ENCODE measurements at regions not wholly inside any gene's neighbourhood (a gene's known extent, or its start where the extent isn't known, plus 50 kb on each side); places are given as distances from the start of the nearest gene placed in this dataset.

DNA sequence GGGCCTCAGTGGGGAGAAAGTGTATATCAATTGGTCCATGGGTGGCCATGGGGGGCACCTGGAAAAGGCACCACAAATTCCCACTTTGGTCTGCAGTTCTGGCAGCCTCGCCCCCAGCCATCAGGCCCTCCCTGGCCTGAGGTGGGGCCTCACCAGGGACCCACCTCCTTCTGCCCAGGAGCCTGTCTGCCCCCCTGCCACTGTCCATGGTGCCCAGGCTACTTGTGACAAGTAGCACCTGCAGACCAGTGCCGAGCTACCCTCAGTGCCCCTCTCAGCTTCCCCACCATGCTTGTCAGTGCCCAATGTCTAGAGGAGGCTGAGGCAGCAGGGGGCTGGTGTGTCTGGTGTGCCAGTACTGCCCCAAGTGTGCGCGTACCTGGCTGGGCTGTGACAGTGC lies 87.1 kb upstream of the PAXBP1 start:
- no peak overlapping the region for H2BK15ac ChIP-seq (ENCODE audit: low read depth, low read length)
- H3K79me1 ChIP-seq (ENCODE audit: low read depth in 1 of 2, low read length in 2 of 2), result no peaks in the 10 kb centered on the region
- no peak overlapping the region for H2BK20ac ChIP-seq (ENCODE audit: low read depth, low read length)
- no TSS peak for BruUV-seq (replicated peaks)
- H3K4ac ChIP-seq (ENCODE audit: low read depth, low read length), result no peak overlapping the region
- POLR2A ChIA-PET (ENCODE audit: unreplicated experiment), result no interaction called here
- ATAC-seq (ENCODE audit: low read depth) (no peak), DNase-seq (no peak)
- no peaks in the 10 kb centered on the region for H3K4me1 ChIP-seq (ENCODE audit: control insufficient read depth, insufficient read depth, low read length)
- no peak overlapping the region for H2AFZ ChIP-seq (replicated peaks; ENCODE audit: low read length, poor library complexity)
- H3K27me3 ChIP-seq (ENCODE audit: control insufficient read depth, insufficient read depth, low read length), result no peaks in the 10 kb centered on the region; the same call in 1 of the 2 replicates
- H3K9me3 ChIP-seq (ENCODE audit: control insufficient read depth, insufficient read depth, low read length), result no peaks in the 10 kb centered on the region; the same call in 1 of the 2 replicates
- H3K9me1 ChIP-seq (ENCODE audit: insufficient read depth, low read length), result no peaks in the 10 kb centered on the region
- H3K23ac ChIP-seq (ENCODE audit: low read depth, low read length), result no peak overlapping the region
- no peak overlapping the region for H3K9ac ChIP-seq (ENCODE audit: low read depth, low read length)
- H4K20me1 ChIP-seq (ENCODE audit: insufficient read depth, low read length), result no peaks in the 10 kb centered on the region
- H3K4me3 ChIP-seq (ENCODE audit: insufficient read depth, low read depth, low read length), result no peak overlapping the region
- intact Hi-C loops (cut with micrococcal nuclease), result no loop called here
- TF ChIP-seq SMC3 (IDR thresholded peaks at IDR 0.05; ENCODE audit: low read depth, low read length) (no peak), RAD21 (IDR thresholded peaks at IDR 0.05; ENCODE audit: low read length) (no peak), CHD1 (IDR thresholded peaks at IDR 0.05; ENCODE audit: low read depth, low read length) (no peak), RCOR1 (IDR thresholded peaks at IDR 0.05; ENCODE audit: insufficient replicate concordance, low read length) (no peak), POLR2A (IDR thresholded peaks at IDR 0.05; ENCODE audit: low read depth, low read length) (no peak), USF2 (IDR thresholded peaks at IDR 0.05; ENCODE audit: low read depth, low read length) (no peak), MXI1 (IDR thresholded peaks at IDR 0.05; ENCODE audit: borderline replicate concordance, low read depth, low read length) (no peak), CEBPB (IDR thresholded peaks at IDR 0.05; ENCODE audit: low read depth, low read length) (no peak), MAFK (IDR thresholded peaks at IDR 0.05; ENCODE audit: low read depth, low read length) (no peak), RFX5 (IDR thresholded peaks at IDR 0.05; ENCODE audit: low read depth, low read length) (no peak), MAZ (IDR thresholded peaks at IDR 0.05; ENCODE audit: borderline replicate concordance, low read depth, low read length) (no peak), BHLHE40 (IDR thresholded peaks at IDR 0.05; ENCODE audit: low read depth, low read length) (no peak), FOS (IDR thresholded peaks at IDR 0.05; ENCODE audit: low read depth, low read length) (no peak)
- H3K4me2 ChIP-seq (ENCODE audit: low read depth, low read length), result no peak overlapping the region
- H4K91ac ChIP-seq (ENCODE audit: insufficient read depth, low read depth, low read length), result no peak overlapping the region
- no peak overlapping the region for H2AK9ac ChIP-seq (replicated peaks; ENCODE audit: low read depth, low read length, poor library complexity)
- CTCF ChIA-PET, result no interaction called here
- no peak overlapping the region for H3K56ac ChIP-seq (ENCODE audit: extremely low read depth, insufficient read depth, low read length)
- H3K27ac ChIP-seq (ENCODE audit: insufficient read depth, low read length), result no peak overlapping the region
- no peak overlapping the region for H3K14ac ChIP-seq (replicated peaks; ENCODE audit: low read depth, low read length)
- no peak overlapping the region for H2BK120ac ChIP-seq (ENCODE audit: low read depth, low read length)
- no peak overlapping the region for H4K8ac ChIP-seq (ENCODE audit: low read depth in 2 of 2, low read length in 2 of 2)
- H4K5ac ChIP-seq (ENCODE audit: low read depth, low read length), result no peak overlapping the region
- no peak overlapping the region for H2AK5ac ChIP-seq (ENCODE audit: low read depth, low read length)
- 100% methylated on average over 2 of the region's 4 CpGs; no CpG with 5 or more reads in 1 of the 2 experiments for WGBS, 2 experiments (ENCODE audit: extremely low coverage in 2 of 2, insufficient read length in 1 of 2)
- H3K36me3 ChIP-seq (ENCODE audit: control insufficient read depth, insufficient read depth, low read length), result no peaks in the 10 kb centered on the region
- dilution Hi-C loops (cut with HindIII; ENCODE audit: low sequenced_read_pairs, unreplicated experiment), result no loop called here
- H3K18ac ChIP-seq (ENCODE audit: low read depth, low read length), result no peak overlapping the region
- H2BK5ac ChIP-seq (ENCODE audit: low read depth, low read length, poor library complexity, severe bottlenecking), result no peak overlapping the region
- in situ Hi-C loops (cut with MboI; ENCODE audit: low sequenced_read_pairs), result no loop called here

Measured in IMR-90 (cell line).